GM18907 (cell line): ENCODE measurements at regions not wholly inside any gene's neighbourhood (a gene's known extent, or its start where the extent isn't known, plus 50 kb on each side); places are given as distances from the start of the nearest gene placed in this dataset.

Experiments used
- ATAC-seq: cut with Tn5 transposase; IDR thresholded peaks from one replicate; pipeline ENCODE4 v1.9.1; 2021; ENCODE audit warnings: mild to moderate bottlenecking, moderate library complexity; ENCODE audit not compliant: unreplicated experiment

DNA sequence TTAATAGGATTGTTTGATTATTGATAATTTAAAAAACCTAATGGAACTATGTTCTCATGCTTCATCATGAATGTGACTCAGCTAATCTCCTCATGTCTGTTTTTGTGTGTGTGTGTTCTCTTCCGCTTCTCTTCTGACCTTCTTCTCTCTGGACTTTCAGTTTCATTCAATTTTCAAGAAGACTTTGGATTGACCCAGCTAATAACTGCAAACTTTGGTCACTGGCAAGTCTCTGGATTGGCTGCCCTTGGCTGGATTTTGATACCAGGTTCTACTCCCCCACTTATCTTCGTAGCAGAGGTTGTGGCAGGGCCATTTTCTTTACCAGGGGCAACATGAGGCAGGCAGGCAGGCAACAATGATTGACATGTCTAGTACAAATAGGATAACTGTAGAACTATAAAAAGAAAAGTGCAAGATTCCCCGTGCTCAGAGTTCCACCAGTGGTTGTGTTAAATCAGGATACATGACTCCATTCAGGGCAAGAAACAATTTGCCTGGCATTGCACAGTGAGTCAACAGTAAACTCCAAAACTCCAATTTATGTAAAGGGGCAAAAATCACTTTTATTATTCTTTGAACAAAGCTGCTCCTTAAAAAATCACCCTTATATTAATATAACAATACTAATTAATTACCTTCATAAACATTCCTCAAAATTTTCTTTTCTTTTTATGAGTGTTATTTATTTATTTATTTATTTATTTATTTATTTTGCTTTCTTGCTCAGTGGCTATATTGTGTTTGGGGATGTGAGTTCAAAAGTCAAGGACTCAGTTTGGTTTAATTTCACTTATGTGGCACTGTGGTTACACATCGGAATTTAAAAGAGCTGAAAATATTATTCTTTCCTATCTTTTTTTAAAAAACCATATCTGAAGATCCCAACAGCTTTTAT lies 167.6 kb downstream of the RND3 start:
- no peak for ATAC-seq

DNA sequence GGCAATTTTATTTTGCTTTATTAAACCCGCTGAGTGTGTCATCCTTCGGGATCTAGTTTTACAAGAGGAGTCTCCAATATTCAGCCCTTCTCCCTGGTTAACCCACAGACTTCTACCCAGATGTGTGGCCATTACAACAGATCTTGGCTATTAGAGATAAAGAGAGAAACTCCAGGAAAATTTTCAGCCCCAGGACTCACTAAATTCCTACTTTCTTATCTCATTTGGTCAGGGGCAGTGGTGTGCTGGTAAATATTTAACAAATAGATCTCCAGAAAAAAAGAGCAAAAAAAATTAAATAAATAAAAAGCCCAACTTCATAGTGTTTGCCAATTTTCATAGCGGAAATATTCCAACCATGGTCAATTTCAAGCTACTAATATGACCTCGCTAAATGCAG lies 168.4 kb downstream of the RND3 start:
- ATAC-seq, result no peak

DNA sequence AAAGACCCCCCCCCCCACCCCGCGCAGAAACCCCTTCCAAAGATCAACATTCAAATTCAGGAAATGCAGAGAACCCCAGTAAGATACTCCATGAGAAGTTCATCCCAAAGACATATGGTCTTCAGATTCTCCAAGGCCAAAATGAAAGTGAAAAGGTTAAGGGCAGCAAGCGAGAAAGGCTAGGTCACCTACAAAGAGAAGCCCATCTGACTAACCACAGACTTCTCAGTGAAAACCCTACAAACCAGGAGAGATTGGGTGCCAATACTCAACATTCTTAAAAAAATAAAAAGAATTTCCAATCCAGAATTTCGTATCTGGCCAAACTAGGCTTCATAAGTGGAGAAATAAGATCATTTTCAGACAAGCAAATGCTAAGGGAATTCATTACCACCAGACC lies 175.2 kb downstream of the RND3 start:
- no peak for ATAC-seq

DNA sequence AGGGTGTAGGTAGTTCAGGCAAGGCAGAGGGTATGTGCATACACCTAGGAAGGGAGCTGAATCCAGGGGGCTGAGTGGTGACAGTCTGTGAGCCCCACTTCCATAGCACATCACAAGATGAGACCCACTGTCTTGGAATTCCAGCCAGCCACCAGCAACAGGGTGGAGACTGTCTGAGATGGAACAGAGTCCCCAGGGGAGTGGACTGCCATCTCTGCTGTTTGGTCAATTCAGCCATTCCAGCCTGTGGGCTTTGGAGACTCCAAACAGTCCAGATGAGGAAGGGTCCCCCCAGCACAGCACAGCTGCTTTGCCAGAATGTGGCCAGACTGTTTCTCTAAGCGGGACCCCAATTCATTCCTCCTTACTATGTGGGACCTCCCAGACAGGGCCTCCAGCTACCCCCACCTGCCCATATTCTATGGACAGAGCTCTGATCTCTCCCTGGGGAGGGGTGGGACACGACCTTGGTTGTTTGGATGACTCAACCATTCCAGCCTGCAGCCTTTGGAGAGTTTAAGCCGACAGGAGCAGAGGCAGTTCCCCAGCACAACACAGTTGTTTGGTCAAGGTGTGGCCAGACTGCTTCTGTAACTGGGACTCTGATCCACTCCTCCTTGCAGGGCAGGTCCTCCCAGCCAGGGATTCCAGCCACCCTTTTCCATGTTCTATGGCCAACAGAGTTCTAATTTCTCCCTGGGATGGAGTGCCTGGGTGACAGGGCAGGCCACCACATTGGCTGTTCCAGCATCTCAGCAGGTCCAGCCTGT lies 178.0 kb downstream of the RND3 start:
- no peak for ATAC-seq

DNA sequence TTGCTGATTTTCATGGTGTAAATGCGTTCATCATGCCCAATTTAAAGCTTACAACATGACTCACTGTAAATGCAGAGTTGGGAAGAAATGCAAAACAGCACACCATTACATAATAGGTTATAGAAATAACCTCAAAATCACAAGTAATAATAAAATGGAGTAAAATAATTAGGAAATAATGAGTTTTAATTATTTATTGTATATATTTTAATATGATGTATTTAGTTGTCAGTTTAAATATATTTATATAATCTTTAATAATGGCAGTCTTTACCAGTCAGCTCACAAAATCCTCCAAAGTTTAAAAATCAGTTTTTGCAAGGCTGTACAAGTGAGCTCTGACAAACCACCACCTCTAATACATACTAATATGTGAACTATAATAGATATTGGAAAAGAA lies 180.2 kb downstream of the RND3 start:
- ATAC-seq, result no peak

DNA sequence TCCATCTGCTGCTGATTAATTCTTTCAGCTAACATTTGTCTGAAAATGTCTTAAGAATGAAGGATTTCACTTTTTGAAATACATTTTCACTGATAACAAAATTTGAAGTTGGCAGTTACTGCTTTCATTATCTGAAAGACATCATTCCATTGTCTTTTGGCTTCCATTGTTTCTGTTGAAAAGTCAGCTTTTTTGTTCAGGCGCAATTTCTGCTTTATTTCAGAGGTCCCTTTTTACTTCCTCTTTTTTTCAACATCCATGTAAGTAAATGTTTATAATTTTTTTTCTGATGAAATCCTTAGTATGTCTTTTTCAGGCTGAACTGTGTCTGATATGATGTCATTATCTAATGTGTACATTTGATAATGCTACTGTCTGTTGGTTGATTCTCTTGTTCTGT lies 184.2 kb downstream of the RND3 start:
- ATAC-seq, result no peak

DNA sequence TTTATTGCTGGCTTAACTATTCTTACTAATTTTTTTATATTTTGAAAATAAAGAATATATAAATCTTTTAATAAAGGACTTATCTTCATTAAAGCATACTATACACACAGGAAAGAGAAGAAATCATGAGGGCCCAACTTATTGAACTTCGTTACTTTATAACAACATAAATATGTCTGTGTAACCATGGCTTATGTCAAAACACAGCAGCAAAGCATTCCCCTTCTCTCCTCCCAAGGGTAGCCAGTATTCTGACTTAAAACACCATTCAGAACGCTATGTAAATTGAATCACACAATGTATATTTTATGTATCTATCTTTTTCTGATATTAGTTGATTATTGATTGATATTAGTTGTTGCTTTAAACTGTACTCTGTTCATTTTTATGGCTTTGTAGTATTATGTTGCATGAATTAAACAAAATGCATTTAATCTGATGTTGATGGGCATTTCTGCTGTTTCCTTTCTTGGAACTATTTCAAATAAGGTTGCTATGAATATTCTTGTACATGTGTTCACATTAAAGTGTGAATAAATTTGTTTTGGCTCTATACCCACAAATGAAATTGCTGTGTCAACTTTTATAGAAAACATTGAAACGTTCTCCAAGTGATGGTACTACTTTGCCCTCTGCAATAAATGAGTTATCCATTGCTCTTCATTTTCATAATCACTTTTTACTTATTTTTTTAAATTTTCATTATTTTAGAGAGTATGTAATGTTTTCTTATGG lies 188.7 kb downstream of the RND3 start:
- no peak for ATAC-seq

DNA sequence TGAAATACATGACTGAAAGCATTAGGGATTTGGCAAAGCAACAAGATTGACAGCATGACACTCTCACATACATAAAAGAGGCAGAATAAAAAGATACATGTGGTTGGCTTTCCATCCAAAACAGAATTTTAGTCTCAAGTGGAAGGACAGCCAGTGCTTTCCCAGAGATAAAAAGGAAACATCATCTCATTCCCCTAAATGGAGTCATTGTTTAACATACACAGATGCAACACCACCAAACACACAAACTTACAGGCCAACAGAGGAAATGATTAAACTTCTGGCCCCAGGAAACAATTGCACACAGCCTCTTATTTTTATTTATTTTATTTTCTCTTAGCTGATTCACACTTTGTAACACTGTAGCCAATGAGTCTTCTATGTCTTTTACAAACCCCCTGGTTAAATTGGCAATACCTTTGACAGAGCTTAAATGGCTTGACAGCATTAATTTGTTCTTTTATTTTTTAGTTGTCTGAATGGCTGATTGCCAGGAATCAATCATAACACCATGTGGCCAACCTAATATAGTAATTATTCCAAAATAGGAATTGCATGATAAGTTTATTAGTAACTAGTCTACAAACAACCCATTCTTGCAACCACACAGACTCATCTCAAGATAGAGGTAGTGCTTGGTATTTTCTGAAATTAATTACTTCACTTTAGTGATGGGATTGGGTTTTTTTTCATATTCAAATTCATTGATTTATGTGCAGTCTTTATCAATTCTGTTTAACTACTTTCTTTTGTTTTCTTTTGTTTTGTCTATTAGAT lies 190.5 kb downstream of the RND3 start:
- no peak for ATAC-seq

DNA sequence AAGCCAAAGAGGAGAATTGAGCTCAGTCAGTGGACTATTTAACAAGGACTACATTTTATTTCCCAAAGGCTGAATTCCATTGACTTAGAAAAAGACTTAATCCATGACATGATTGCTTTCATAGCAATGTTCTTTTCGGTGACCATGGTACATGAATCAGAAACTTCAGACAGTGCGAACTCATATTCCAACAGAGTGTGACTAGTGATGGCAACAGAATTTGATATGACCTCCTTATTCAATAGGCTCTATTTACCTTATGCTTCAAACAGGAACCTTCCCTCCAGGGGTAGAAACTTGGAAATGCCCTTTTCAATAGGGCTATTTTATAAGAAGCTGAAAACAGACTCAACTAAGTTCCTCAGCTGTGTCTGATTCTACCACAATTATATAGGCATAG lies 191.9 kb downstream of the RND3 start:
- ATAC-seq, result no peak

DNA sequence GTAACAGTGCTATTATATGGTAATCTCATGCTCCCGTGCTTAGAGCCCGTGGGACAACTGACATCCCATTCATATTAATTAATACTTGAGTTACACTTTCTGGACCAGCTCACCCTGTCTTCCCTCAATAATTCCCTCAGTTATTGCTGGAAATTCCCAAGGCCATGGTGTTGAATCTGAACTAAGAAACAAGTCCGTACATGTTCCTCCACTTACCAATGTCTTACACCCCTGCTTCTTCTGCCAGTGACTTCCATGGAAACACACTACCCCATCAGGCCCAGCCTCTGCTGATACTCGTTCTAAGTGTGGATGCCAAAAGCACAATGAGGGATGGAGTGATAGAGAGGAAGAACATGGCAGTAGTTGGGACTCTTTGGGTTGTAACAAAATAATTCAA lies 193.7 kb downstream of the RND3 start:
- no peak for ATAC-seq

DNA sequence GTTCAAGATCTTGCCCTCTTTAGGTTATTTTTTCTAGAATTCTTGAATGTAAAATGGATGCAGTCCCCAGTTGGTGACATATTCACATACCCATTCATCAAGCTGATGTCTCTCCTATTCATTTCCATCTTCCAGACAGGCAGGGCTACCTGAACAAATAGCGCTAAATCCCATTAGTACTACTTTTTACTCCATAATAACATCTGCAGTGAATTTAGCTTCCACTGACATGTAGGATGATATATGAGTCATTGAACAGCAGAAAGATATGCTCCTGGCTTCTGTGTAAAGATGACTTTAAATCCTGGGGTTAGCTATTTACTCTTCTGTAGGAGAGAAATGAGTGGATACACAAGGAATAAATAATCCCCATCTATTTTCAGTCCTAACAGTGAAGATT lies 194.7 kb downstream of the RND3 start:
- no peak for ATAC-seq

DNA sequence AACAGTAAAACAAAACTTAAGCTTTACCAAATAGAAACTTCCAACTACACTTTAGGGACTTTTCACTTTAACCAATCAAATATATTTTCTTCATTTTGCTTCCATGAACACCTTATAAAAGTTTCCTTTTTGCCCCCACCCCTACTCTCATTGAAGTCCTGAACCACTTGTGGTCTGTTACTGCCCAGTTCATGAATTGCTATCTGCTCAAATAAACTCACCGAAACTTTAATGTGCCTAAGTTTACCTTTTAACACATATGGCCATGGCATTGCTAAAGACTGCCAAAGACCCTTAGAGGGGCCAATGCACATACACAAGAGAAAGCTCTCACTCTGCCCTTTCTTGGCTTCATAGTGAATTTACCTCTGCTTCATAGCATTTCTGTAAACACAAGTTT lies 195.3 kb downstream of the RND3 start:
- ATAC-seq, result no peak

DNA sequence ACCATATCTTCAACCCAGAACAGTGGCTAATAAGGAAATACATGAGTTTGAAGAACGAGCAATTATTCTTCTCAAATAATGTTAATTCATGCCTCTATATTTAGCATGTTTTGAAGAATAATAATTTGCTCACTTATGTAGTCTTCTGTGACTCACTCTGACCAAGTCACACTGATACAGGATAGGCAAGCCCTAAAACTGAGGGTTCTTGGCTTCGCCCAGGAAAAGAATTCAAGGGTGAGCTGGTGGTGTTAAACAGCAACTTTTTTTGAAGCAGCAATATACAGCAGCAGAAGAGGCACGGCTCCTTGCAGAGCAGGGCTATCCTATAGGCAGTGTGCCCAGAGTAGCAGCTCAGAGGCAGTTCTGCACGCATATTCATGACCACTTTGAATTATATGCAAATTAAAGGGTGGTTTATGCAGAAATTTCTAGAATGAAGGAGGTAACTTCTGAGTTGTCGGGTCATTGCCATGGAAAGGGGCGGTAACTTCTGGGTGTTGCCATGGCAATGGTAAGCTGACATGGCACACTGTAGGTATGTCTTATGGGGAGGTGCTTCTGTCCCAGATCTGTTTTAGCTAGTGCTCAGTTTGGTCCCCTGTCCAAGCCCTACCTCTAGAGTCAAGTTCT lies 200.6 kb downstream of the RND3 start:
- ATAC-seq, result no peak

DNA sequence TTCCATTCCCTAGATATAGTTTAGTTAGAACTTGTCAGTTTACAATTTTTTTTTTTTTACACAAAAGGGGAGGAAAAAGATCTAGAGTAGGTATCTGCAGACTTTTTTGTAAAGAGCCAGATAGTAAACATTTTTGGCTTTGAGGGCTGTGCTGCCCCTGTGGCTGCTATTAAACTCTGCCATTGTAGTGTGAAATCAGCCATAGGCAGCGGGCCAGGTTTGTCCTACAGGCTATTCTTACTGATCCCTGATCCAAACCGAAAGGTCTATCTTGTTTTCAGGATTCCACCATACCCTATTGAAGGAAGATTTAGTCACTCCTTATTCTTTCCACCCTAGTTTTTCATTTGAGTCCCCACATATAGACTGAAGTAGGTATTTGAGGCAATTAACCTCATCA lies 203.4 kb downstream of the RND3 start:
- no peak for ATAC-seq

DNA sequence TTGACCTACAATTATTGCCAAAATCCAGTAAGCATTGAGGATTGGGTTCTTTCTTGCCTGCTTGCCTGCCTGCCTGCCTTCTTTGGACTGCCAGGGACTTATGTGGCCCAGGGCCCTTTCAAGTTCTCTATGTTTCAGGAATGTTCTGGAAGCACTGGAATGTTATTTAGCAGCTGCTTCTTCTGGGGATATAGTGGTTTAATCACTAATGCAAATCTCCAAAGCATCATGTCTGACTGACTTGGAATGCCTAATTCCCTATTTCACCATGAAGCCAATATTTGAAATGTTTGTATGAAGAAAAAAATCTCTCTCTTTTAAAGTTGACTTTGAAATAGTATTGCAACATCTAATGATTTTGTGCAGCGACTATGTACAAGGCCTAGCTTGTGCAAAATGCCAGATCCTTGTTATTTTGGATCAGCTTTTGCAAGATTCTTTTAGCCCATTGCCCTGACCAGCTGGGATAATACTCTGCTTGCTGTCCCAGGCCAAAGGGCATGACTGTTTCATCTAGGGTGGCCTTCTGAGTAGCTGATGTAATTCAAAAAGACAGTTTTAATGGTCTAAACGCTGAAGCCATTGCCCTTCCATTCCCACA lies 204.6 kb downstream of the RND3 start:
- no peak for ATAC-seq

DNA sequence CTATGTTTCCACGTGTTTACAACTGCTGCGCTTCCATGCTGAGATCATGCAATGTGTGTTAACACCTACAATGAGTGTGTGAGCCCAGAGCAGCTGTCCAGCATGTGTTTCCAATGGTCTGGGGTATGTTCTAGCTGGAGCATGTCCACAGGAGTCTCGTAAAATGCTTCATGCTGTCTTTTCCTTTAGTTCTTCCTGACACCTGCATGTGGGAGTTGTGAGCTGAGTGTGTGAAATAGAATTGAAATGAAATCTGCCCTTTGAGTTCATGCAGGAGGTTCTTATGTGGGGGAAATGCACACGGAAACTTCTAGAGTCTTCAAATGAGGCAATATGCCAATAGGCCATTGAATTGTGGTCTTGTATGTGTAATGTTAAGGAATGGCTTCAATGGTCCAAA lies 205.1 kb downstream of the RND3 start:
- ATAC-seq, result no peak

DNA sequence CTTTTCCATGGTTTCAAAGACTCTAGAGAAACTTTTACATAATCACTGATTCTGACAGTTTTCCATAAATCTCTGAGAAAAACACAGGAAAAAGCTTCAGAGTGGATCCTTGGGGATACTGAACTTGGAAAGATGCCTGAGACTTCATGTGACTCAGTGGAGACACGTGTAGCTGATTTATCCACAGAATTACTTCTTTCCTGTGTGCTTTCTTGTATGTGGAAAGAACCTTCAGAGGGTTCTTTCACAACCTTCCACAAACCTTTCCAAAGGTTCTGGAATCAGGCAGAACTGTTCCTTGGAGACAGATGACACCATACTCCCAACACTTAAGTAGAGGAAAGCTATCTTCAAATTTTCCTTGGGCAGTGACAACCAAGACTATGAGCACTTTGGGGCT lies 207.2 kb downstream of the RND3 start:
- no peak for ATAC-seq

DNA sequence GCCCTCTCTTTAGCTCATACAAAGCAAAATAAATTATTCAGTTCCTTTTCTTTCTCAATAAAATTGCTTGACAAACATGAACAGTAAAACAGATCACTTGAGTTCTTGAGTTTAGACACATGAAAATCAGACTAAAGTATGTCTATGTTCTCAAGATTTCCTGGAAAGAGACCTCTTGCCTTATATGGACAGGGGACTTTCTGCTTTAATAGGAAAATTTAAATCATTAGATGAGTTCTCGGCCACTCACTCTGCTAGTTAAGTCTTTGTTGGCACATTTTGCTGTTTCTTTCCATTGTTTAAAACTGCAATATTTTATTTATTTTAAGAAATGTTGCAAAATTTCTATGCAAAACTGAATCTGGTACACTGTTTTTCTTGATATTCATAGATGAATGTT lies 207.8 kb downstream of the RND3 start:
- no peak for ATAC-seq

DNA sequence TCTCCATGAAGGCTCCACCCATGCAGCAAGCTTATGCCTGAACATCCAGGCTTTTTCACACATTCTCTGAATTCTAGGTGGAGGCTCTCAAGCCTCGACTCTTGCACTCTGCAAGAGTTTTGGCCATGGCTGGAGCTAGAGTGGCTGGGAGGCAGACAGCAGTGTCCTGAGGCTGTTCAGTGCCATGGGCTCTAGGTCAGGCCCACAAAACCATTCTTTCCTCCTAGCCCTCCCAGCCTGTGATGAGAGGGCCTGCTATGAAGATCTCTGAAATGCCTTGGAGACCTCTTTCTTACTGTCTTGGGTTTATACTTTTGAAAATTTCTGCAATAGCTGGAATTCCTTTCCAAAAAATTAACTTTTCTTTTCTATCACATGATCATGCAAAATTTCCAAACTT lies 210.7 kb downstream of the RND3 start:
- ATAC-seq, result no peak

DNA sequence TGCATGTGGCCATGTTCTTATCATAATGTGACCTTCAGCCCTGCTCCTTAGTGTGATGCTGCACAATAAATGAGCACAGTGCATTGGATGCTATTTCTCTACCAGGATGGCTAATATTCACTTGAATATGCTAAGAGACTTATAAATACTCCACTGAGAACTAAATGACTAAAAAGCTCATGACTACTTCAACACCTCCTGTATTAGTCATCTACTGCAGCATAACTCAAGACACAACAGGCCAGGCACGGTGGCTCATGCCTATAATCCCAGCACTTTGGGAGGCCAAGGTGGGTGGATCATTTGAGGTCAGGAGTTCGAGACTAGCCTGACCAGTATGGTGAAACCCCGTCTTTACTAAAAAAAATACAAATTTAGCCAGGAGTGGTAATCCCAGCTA lies 213.4 kb downstream of the RND3 start:
- ATAC-seq, result no peak
